ENCODE measurements at regions not wholly inside any gene's neighbourhood (a gene's known extent, or its start where the extent isn't known, plus 50 kb on each side); places are given as distances from the start of the nearest gene placed in this dataset.
"Not testable (repeated sequence)": the region's sequence is repeated elsewhere in the genome, so short reads cannot be mapped to it uniquely, and the experiment has no call there.

DNA sequence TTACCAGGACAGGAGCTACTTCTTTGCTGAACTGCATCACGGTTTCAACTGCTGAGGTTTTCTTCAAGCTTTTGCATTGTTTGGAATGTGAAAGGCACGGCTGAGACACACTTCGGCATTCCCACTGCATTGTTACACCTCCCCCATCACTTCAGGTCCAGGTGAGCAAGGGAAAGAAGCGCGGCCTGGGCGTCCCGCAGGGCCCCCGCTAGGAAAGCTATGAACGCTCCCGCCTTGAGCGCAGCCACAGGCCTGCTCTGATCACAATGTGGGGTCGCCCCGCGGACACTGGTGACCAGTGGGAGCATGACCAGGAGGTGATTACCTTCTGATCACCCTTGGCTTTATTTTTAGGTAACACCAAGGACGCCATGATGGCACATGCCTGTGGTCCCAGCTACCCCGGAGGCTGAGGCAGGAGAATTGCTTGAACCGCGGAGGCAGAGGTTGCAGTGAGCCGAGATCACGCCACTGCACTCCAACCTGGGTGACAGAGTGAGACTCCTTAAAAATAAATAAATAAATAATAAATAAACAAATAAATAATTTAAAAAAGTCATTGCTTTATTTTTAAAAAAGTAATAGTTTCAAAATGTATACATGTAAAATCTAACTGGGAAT is 82.2 kb upstream of the ANTXRL start:
- DNase-seq, result not testable (repeated sequence)

DNA sequence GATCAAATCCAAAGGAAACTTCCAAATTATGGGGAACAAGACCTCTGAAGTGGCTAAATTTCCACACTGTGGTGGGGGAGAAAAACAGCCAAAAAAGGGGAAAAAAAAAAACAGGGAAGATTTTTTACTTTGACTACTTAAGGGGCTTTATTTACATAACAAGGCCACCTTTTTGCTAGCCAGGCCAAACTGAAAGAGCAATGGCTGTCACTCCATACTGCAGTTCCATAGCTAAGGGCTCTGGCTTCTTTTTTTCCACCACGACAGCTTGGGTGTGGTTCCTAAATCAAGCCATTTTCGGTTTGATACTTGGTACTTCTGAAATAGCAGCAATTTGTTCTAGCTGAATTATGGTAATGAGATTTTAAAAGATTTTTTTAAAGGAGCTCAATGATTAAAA is 76.4 kb upstream of the ANTXRL start:
- DNase-seq, result not testable (repeated sequence)

DNA sequence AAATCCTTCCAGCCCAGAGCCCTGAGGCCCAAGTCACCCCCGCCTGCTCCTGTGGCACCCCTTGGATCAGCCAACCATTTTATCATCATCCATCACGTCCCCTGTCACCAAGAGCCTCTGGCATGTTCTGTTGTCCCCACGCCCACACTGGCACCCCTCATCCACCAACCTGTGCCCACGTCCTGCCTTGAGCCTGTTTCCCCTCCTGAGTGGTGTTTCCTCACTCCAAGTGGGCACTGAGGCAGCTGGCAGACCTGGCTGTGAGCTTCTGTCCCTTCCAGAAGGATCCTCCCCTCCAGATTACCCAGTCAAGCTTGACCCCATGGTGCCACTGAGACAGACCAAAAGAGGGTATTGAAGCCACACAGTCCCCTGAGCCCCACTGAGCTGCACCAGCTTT is 71.4 kb upstream of the ANTXRL start:
- no peak for DNase-seq

DNA sequence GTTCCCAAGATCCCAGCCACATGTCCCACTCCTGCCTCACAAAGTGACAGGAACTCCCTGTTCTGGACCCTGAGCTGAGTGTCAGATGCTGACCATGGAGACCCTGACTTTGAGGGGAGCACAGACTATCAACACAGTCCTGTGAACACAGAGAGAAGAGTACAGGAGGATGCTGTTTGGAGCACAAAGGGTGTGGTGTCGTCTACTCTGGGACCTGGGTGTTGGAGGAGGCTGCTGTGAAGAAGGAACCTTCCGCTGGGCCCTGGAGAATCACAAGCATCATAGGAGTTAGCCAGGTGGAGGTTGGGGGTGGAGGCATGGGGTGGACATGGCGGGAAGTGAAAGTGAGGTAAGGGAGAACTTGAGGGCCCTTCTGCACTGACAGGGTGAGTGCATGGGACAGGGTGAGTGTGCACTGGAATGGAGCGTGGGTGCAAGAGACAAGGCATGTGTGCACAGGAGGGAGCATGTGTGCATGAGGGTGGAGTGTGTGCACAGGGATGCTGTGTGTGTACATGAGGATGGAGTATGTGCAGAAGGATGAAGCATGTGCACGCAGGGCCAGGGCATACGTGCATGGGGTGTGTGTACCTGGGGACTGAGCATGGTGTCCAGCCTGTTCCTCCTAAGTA is 70.7 kb upstream of the ANTXRL start:
- no peak for DNase-seq

DNA sequence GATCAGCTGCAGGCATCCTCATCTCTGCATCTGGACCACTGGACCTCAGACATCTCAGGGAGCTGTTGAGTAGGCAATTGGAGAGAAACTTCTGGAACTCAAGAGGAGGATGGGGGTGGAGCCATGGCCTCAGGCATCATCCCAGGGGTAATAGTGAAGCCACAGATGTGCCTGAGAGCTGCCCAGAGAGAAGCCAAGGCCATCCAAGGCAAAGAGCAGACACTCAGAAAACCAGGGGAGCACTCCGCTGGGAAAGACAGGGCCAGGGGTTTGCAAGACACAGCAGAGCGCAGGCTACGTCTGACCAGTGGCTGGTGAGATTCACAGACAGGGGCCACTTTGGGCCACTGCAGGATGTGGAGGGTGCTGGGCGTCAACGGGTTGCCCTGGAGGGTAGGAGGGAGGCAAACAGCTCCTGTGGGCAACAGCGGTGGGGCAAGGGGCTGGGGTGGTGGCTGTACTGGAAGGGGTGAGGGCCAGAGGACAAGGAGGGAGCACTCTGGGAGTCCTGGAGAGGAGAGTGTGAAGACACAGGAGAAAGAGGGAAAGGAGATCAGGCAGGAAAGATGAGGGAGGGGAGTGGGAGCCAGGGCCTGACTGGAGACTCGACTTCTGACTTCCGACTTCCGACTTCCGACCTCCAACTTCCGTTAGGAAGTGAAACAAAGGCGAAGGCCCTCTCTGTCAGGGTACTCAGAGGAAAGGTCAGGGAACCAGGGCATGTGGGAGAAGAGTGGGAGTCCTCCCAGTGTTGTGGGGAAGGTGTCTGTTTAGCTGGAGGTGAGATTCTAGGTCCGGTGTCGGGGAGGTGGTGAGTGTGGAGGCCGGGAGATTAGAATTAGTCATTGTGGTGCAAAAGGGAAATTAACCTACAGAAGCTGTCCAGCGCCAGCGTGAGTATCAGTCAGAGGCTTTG is 69.7 kb upstream of the ANTXRL start:
- DNase-seq, result no peak

DNA sequence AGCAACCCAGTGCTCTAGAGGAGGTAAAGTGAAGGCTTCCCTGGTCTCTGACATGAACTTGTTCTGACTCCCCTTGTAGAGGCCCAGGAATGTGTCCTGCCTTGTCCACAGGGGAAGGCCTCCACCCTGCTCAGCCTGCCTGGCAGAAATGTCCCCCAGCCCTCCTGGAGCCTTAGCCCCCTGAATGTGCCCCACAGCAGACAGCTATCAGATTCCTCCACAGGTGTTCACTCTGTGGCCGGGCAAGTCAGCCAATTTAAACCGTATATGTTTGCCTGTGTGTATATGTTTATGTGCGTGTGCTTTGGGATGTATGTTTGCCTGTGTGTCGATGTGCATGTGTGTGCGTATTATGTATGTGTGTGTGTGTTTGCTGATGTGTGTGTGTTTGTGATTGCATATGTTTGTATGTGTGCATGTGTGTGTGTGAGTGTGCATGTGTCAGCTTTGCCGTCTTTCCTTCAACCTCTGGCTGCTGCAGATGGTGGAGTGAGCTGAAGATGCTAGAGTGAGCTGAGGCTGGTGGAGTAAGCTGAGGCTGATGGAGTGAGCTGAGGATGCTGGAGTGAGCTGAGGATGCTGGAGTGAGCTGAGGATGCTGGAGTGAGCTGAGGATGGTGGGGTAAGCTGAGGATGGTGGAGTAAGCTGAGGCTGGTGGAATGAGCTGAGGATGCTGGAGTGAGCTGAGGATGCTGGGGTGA is 68.9 kb upstream of the ANTXRL start:
- no peak for DNase-seq

DNA sequence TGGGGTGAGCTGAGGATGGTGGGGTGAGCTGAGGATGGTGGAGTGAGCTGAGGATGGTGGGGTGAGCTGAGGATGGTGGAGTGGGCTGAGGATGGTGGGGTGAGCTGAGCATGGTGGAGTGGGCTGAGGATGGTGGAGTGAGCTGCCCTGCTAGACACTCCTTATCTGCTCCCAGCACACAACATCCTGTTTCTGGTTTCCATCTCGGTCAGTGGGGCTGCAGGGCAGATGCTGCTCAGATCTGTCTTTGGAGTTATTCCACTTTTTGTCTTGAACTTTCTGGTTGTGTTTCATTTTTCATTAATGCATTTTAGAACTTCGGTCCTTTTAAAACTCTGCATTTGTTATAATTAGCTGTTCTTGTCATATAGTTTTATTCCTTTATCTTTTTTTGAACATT is 67.9 kb upstream of the ANTXRL start:
- no peak for DNase-seq

DNA sequence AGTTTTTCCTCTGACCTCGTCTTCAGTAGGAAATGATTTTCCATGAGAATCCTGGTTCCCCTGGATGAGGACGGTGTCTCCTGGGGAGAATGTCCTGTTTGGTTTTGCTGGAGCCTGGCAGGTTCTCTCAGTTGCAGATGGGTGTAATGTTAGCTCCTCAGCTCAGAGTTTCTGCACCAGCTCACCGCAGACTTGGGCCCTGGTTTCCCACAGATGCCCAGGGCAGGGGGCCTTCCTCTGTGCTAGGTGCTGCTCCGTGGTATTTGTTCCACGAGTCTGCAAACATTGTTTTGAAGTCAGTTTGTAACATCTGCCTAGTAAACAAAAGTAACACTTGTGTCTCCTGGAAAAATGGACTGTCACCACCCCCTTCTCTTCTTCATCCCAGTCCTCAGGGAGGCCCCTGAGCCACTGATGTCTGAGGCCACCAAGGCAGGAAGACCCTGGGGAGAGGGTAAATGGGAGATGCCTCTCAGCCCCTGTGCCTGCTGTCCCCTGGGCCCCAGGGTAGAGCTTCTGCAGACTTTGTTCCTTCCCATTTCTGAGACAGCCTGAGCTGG is 67.3 kb upstream of the ANTXRL start:
- not testable (repeated sequence) for DNase-seq

DNA sequence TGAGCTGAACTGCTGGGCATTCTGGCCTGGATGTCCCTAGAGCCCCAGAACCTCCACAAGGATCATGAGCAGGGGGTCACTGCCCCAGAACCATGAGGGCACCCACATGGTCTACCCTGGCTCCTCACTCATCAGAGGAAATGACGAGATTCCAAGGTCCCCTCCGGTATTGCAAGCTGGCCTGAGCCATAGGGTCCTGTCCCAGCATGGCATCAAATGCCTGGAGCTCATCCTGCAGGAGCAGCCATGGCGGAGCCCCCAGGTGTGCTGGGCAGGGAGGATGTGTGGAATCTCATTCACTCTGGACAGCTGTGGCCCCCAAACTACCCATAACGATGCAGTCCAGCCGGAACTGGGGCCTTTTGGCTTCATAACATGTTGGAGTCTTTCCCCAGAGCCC is 66.6 kb upstream of the ANTXRL start:
- DNase-seq, result no peak

DNA sequence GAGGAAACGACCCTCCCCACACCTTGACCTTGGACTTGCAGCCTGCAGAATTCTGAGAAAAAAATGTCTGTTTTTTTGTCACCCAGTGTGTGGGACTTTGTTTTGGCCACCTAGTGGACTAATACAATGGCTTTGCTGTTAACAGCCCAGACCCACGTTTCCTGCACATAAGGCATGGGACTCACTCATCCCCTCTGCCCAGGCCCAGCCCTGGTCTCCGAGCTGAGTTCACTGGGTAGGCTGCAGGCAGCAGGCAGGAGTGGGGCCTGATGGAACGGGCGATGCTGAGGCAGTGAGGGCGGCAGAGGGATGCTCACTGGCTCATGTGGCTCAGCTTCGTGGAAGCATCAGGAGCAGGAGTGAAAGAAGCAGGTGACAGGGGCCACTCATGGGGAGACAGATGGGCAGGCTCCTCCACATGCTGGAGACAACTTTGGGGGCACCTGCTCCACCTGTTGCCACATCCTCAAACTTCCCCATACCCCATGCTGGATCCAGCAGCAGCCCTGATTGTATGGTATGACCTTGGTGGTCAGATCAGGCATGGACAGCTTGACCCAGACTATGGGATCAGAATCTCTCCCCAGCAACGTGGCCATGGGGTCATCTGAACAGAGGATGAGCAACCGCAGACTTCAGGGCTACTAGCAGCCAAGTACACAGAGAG is 65.8 kb upstream of the ANTXRL start:
- no peak for DNase-seq

DNA sequence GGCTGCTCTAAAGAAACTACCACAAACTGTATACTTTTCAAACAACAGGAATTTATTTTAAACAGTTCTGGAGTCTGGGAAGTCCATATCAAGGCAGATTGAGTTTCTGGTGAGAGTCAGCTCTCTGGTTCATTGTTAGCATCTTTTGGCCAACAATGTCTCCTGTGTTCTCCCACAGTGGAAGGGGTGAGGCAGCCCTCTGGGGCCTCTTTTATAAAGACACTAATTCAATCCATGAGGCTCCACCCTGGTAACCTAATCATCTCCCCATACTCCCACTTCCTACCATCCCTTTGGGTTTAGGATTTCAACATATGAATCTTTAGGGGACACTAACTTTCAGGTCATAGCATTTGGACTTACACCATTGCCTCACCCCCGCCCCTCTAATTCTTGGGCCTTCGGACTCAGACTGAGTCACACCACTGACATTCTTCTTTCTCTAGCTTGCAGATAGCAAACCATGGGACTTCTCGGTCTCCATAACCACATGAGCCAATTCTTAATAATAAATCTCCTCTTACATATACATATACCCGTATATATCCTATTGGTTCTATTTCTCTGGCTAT is 64.3 kb upstream of the ANTXRL start:
- no peak for DNase-seq

DNA sequence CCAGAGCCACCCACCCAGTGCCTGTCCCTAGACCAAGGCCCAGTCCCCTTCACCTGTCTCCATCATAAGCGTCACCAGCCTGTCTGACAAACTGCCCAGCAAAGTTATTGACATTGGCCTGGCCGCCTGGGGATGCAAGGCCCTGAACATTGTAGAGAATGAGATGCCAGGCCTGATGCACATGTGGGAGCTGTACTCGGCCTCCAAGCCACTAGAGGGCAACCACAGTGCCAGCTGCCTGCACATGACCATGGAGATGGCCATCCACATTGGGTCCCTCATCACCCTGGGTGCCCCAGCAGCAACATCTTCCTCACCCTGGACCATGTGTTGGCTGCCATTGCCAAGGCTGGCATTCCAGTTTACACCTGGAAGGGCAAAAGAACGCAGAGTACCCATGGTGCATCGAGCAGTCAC is 63.7 kb upstream of the ANTXRL start:
- DNase-seq, result no peak

DNA sequence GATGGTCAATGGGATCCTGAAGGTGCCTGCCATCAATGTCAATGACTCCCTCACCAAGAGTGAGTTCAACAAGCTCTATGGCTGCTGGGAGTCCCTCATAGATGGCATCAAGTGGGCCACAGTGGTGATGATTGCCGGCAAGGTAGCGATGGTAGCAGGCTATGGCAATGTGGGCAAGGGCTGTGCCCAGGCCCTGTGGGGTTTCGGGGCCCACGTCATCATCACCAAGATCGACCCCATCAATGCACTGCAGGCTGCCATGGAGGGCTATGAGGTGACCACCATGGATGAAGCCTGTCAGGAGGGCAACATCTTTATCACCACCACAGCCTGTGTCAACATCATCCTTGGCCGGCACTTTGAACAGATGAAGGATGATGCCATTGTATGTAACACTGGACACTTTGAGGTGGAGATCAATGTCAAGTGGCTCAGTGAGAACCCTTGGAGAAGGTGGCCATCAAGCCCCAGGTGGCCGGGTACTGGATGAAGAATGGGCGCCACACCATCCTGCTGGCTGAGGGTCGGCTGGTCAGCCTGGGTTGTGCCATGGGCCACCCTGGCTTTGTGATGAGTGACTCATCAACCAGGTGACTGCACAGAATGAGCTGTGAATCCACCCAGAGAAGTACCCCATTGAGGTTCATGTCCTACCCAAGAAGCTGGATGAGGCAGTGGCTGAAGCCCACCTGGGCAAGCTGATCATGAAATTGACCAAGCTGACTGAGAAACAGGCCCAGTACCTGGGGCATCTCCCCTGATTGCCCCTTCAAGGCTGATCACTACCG is 63.0 kb upstream of the ANTXRL start:
- no peak for DNase-seq

DNA sequence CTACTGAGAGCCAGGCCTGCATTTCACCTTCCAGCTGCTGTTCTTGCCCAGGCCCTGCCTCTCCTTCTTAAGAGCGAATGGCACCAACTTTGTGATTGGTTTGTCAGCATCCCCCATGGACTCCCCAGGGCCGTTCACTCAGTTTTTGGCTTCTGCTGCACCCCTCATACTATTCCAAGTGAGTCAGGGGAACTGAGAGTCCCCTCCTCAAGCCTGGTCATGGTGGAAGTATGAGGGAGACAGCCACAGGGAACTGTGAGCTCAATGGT is 62.4 kb upstream of the ANTXRL start:
- DNase-seq, result no peak

DNA sequence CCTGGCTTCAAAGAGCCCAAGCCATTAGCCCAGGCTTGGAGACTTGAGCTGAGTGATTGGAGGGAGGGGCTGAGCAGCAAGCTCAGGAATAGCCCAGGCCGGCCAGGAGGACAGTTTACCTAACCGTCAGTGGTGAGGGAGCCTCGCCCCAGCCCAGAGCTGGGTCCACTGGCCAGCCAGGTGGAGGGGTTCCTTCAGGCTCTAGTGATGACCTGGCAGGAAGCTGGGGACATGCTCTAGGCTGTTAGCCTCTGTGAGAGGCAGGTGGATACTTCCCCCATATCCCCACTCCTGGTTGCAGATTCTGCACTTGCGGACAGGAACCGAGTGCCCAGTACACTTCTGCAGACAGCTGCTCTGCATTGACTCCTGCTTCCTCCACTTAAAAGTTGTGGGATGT is 61.2 kb upstream of the ANTXRL start:
- no peak for DNase-seq

DNA sequence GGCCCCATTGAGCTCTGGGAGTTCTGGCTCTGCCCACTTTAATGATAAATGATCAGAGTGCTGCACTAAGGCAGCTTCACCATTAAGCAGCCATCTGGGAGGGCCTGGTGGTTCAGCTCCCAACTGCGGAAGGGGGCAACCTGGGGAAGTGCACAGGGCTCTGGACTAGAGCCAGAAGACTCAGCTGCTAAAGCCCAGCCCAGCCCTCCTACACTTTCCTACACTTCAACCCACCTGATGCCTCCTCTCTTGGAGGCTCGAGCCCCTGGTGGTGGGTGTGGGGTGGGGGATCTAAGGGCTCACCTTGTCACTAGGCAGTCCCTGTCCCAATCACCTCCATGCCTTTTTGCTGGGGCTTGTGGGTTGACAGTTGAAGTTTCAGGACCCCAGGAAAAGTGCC is 60.6 kb upstream of the ANTXRL start:
- no peak for DNase-seq

DNA sequence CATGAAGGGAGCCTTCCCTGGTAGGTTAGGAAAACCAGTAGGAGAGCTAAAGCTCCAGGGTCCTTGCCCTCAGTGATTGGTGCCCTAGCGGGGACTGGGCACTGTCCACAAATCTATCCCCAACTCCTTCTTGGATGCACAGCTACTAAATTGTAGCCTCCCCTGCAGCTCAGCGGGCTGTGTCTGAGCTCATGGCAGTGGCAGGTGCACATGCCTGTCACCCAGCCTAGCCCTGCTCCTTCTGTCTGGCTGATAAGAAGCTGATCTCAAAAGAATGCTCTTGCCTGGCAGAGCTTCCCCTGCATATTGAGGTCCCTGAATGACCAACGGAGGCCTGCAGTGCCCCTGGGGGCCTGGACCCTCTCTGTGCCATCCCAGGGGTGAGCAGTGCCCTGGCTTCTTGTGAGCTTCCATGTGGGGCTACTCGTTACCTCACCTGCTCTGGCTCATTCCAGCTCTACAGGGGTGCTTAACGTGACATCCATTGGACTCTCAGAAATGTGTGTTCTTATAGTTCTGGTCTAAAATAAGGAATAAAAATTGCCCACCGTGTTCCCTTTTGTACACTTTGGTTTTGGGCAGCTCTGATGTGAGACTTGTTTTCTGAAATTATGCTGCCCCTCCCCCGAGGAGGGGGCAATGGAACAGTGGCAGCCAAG is 59.8 kb upstream of the ANTXRL start:
- DNase-seq, result no peak

DNA sequence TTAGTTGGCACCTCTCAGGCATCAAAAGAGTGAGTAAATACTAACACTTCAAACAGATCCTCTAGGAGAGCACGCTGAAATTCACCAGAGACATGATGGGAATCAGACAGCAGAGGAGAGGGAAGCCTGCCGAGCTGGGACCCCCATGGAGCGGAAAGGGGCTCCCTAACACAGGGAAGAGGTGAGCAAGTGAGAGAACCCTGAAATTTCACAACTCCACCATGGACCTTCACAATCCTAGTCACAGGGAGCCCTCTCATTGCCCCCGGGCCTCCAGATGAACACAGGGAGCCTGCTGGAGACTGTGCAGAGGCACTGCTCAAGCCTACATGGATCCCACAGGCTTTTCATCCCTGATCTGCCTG is 59.2 kb upstream of the ANTXRL start:
- no peak for DNase-seq

DNA sequence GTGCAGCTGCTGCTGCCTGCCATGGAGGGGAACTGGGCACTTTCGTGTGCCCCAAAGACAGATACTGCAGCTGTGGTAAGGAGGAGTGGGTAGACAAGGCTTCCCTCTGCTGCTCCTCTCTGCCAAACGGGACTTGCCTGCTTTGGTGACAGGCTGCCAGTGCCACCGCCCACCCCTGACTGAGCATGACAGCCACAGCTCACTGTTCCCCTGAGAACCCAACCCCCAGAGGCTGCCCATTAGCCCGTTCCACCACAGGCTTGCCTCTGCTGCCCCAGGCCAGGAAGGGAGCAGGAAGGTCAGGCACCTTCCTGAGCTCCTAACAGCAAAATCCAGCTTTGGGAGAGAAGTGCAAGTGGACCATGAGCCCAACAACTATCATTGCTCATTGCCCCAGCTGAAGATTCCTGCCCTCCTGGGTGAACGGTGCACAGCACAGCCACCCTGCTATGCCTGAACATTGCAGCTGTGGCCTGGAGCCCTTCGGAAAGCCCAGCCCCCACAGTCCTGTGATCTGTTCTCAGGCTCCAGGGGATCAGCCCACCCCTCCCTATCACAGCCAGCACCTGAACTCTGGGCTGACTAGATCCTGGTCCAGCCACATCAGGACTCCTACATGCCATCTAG is 58.7 kb upstream of the ANTXRL start:
- DNase-seq, result no peak

DNA sequence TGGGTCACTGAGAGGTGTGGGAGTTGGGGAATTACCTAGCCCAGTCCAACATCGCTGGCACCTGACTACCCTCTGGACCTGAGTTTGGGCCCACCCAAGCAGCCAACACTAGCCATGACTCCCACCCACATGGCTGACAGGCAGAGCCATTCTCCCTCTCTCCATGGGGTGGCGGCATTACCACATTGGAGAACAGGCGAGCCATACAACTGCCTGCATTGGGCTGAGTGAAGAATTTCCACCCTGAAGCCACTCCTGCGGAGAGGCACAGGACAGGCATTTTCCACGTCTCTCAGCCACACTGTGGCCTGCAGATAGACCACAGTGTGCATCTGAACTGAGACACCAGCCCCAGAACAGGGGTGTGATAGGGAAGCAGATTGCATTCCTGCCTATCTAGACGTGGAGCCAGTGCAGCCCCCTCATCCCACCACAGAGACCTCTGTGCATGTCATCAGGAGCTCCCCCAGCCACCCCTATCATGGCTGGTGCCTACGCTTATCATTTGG is 58.2 kb upstream of the ANTXRL start:
- peak; percentile 62 to 71 for DNase-seq
